Upper lobe of left lung (tissue), 4 donors: ENCODE measurements at regions not wholly inside any gene's neighbourhood (a gene's known extent, or its start where the extent isn't known, plus 50 kb on each side); places are given as distances from the start of the nearest gene placed in this dataset.

Source experiments
- CTCF ChIP-seq, 6 experiments: fragments of 450-650 bp in 4 of 6; fragments of 200-600 bp in 2 of 6; sonication (generic) in 2 of 6; IDR thresholded peaks; one replicate each; pipeline ENCODE4 v1.5.1; 2016 to 2019; ENCODE audit warnings: antibody characterized with exemption in 6 of 6
- EP300 ChIP-seq, 4 donors: sonication (generic); formaldehyde crosslinking; IDR thresholded peaks; one replicate each; pipeline ENCODE4 v1.5.1; 2017; ENCODE audit warnings: antibody characterized with exemption in 4 of 4, control low read depth in 2 of 4
- POLR2A ChIP-seq, 4 donors: fragments of 450-650 bp; IDR thresholded peaks; one replicate each; pipeline ENCODE4 v1.5.1; 2016 to 2017; ENCODE audit warnings: antibody characterized with exemption in 4 of 4, mild to moderate bottlenecking in 2 of 4
- POLR2AphosphoS5 ChIP-seq, 2 donors: sonication (generic); formaldehyde crosslinking; IDR thresholded peaks; one replicate each; pipeline ENCODE4 v1.5.1; 2017; ENCODE audit warnings: antibody characterized with exemption in 2 of 2

DNA sequence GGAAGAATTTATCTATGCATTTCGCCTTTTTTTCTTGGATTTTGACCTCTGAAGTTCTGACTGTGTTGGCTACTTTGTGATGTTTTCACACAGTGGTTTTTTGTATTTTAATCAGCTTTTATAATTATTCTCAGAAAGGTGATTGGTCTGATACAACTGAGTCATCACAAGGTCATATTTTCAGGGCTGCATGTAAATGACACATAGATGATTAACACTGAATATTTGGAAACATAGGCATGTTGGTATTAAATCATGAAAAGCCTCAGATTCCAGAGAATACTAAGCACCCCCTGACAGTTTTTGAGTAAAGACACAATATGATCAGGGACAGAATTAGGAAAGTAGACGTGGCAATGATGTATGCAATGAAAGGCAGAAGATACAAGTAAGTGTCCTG, 175.5 kb upstream of the SLCO3A1 start:
- TF ChIP-seq POLR2A (IDR thresholded peaks at IDR 0.05) (no peak), CTCF (IDR thresholded peaks at IDR 0.05) (no peak), POLR2AphosphoS5 (IDR thresholded peaks at IDR 0.05) (no peak), EP300 (IDR thresholded peaks at IDR 0.05) (no peak)
